NOMO-1 treated with dmso at 0.1 percent for 144 hours (cell line): ENCODE measurements at regions not wholly inside any gene's neighbourhood (a gene's known extent, or its start where the extent isn't known, plus 50 kb on each side); places are given as distances from the start of the nearest gene placed in this dataset.

ENCODE experiments used
- DNase-seq: peaks from one replicate; lab custom pipeline; 2025; ENCODE audit not compliant: unreplicated experiment; lab: John Stamatoyannopoulos, UW

GRCh38 chr12:93944911-93945310 lies 203.5 kb upstream of the PLXNC1 start:
- no peak for DNase-seq

DNA sequence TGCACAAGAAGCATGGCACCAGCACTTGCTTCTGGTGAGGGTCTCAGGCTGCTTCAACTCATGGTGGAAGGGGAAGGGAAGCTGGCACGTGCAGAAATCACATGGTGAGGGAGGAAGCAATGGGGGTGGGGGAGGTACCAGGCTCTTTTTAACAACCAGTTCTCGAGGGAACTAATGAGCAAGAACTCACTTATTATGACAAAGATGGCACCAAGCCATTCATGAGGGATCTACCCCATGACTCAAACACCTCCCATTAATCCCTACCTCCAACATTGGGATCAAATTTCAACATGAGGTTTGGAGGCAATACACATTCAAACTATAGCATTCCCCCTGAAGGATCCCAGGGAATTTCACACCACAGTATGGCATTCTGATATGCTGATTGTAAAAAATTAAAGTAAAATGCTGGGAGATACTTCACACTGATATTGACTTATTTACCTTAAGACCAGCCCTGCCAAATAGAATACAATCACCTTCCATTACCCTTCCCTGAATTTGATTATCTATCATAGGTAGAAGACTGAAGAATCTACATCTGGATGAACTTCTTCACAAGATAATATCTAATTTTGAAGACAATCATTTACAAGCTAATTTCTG lies 201.7 kb upstream of the PLXNC1 start:
- no peak for DNase-seq

GRCh38 chr12:93947486-93947885 lies 200.9 kb upstream of the PLXNC1 start:
- no peak for DNase-seq

DNA sequence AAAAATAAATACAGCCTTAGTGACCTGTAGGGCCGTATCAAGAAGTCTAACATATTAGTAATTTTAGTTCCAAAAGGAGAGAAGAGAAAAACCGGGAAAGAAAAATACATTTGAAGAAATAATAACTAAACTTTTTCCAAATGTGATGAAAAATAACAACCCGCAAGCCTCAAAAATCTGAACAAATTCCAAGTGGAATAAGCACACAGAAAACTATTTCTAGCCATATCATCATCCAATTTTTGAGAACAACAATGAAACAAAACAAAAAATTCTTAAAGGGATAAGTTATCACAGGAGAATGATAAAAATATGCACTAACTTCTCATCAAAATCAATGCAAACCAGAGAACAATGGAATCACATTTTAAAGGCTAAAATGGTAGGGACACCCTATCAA lies 198.1 kb upstream of the PLXNC1 start:
- no peak for DNase-seq

- DNase-seq = no peak
These were observed 193.9 kb upstream of the PLXNC1 start for GRCh38 chr12:93954166-93955112.

- DNase-seq = no peak
These were observed 191.8 kb upstream of the PLXNC1 start for GRCh38 chr12:93956551-93956950.

DNA sequence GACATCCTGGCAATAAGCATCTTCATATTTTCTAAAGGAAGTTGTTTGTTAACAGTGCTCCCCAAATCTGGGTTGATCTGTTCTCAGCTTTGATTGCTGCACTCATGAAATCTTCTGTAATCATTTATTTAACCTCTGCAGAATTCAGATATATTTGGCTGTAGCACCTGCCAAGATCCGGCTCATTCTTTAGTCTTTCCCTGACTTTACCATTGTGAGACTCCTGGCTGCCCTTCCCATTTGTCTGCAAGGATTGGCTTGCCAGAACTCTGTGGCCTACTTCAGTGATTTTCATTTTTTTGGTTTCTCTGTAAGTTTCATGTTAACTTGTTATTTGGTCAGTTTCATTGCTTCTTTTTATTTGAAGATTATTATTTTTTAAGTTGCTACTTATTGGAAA lies 191.2 kb upstream of the PLXNC1 start:
- no peak for DNase-seq

GRCh38 chr12:93957870-93958269 lies 190.5 kb upstream of the PLXNC1 start:
- no peak for DNase-seq

GRCh38 chr12:93959657-93960056 lies 188.7 kb upstream of the PLXNC1 start:
- DNase-seq = no peak

DNA sequence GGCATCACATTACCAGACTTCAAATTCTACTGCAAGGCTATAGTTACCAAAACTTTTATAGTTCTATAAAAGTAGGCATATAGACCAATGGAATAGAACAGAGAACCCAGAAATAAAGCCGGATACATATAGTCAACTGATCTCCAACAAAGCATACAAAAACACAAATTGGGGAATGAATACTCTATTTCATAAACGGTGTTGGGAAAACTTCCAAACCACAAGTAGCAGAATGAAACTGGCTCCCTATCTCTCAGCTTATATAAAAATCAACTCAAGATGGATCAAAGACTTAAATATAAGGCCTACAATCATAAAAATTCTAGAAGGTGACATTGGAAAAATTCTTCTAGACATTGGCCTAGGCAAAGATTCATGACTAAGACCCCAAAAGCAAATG lies 187.9 kb upstream of the PLXNC1 start:
- DNase-seq = no peak

- DNase-seq = no peak
These were observed 186.0 kb upstream of the PLXNC1 start for GRCh38 chr12:93962336-93962735.

- DNase-seq = no peak
These were observed 183.4 kb upstream of the PLXNC1 start for GRCh38 chr12:93964936-93965335.

DNA sequence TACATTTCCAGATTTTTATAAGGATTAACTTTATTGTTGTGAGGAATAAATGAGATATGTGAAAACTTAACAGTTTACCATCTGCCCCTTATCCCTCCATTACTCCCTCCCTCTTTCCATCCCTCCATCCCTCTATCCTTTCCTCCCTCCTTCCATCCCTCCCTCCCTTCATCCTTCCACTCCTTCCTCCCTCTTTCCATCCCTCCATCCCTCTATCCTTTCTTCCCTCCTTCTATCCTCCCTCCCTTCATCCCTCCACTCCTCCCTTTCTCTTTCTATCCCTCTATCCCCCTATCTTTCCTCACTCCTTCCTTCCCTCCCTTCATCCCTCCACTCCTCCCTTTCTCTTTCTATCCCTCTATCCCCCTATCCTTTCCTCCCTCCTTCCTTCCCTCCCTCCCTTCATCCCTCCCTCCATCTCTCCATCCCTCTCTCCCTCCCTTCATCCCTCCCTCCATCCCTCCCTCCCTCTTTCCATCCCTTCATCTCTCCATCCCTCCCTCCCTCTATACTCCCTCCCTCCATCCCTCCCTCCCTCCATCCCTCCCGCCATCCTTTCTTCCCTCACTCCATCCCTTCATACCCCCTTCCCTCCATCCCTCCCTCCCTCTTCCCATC lies 181.8 kb upstream of the PLXNC1 start:
- DNase-seq = no peak

DNA sequence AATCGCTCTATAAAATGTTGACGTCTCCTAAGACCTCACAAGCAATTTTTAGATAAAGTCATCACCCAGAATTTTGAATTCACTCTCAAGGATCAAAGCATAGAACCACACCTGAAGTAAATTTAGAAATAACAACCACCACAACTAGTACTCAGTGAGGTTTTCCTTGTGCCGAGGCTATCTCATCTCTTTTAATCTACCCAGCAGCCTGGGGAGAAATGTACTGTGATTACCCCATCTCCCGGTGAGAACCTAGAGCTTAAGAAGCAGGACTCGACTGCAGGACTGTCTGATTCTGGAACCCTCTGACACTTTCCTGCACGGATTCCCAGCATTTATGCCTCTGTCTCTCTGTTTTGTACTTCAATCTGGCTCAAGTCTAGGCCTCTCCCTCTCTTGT lies 180.9 kb upstream of the PLXNC1 start:
- no peak for DNase-seq

DNA sequence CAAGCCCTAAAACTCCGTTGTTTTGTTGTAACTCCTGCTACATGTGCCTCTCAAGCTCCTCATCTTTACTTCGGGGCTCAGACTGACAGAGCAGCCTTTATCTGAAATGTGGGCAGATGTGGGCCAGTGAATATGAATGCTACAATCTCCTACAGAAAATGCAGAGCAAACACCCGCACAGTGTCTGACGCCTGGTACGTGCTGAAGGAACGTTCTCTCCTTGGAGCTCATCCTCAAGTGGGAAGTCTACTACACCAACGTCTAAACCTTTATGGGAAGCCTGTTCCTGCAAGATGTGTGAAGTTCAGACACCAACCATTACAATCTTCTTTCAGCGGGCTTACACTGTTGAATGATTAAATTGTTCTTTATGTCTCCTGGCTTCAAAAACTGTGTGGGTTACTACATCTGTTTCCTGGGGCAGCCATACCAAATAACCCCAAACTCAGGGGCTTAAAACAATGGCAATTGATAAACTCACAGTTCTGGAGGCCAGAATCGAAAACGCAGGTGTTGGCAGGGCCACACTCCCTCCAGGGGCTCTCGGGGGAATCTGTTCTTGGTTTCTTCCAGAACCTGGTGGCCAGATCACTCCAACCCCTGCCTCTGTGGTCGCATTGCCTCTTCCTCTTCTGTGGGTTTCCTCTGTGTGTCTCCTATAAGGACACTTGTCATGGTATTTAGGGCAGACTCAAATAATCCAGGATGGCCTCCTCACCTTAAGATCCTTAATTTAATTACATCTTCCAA lies 179.7 kb upstream of the PLXNC1 start:
- DNase-seq = no peak

- DNase-seq = no peak
These were observed 177.3 kb upstream of the PLXNC1 start for GRCh38 chr12:93970900-93971688.

- DNase-seq = no peak
These were observed 175.8 kb upstream of the PLXNC1 start for GRCh38 chr12:93972411-93973208.

GRCh38 chr12:93974252-93974651 lies 174.1 kb upstream of the PLXNC1 start:
- no peak for DNase-seq

- DNase-seq = no peak
These were observed 172.4 kb upstream of the PLXNC1 start for GRCh38 chr12:93976024-93976423.

- DNase-seq = no peak
These were observed 171.3 kb upstream of the PLXNC1 start for GRCh38 chr12:93977081-93977480.
